Activated CD4-positive, alpha-beta T cell treated with anti-CD3 and anti-CD28 coated beads for 36 hours (primary cell): ENCODE measurements at regions not wholly inside any gene's neighbourhood (a gene's known extent, or its start where the extent isn't known, plus 50 kb on each side); places are given as distances from the start of the nearest gene placed in this dataset.
A peak's percentile ranks its signal among the peaks of the same experiment; 100 is the strongest.

Experiments used
- ATAC-seq: fragments of 200-7000 bp; cut with Tn5 transposase; one replicate; pipeline ENCODE4 v1.10.0; 2021; ENCODE audit warnings: mild to moderate bottlenecking, moderate library complexity
- CTCF ChIA-PET: fragments of 350-600 bp; sonication (Branson Sonifier 250); formaldehyde crosslinking; loops from one replicate; lab custom pipeline; 2021; ENCODE audit warnings: antibody characterized with exemption; lab: Charles Lee
- POLR2A ChIA-PET: fragments of 350-600 bp; sonication (Branson Sonifier 250); formaldehyde crosslinking; loops from one replicate; lab custom pipeline; 2021; ENCODE audit warnings: antibody characterized with exemption, inconsistent platforms; lab: Charles Lee
- DNase-seq: peaks from one replicate; pipeline ENCODE4 v3.0.0-alpha.2; 2020
- H3K27ac Mint-ChIP-seq: one replicate; pipeline ENCODE4 v1.8.0; 2021; ENCODE audit warnings: mixed read lengths
- H3K27me3 Mint-ChIP-seq: one replicate; pipeline ENCODE4 v1.8.0; 2021; ENCODE audit warnings: mixed read lengths
- H3K36me3 Mint-ChIP-seq: one replicate; pipeline ENCODE4 v1.8.0; 2021; ENCODE audit warnings: low read depth, mixed read lengths
- H3K4me1 Mint-ChIP-seq: one replicate; pipeline ENCODE4 v1.8.0; 2021; ENCODE audit warnings: mixed read lengths
- H3K4me3 Mint-ChIP-seq: one replicate; pipeline ENCODE4 v1.8.0; 2021; ENCODE audit warnings: mild to moderate bottlenecking, moderate library complexity, mixed read lengths
- H3K9me3 Mint-ChIP-seq: one replicate; pipeline ENCODE4 v1.8.0; 2021; ENCODE audit warnings: low read depth, mixed read lengths
- intact Hi-C, 2 experiments: fragments of 100-400 bp; cut with DNase I in 1 of 2; cut with micrococcal nuclease in 1 of 2; formaldehyde crosslinking; loops; one replicate each; pipeline versions ENCODE4 v1.14.2 to v1.15.1; 2022 to 2024; cut with DNase I, micrococcal nuclease

- Mint-ChIP-seq H3K36me3 (peaks cover 3% of the 10 kb centered on the region), H3K4me1 (no peaks in the 10 kb centered on the region), H3K27me3 (no peaks in the 10 kb centered on the region), H3K27ac (no peak overlapping the region), H3K9me3 (peaks cover 15% of the 10 kb centered on the region), H3K4me3 (no peak overlapping the region)
- ATAC-seq (no peak), DNase-seq (no peak)
- CTCF ChIA-PET = no interaction called here
- intact Hi-C loops = no loop called here
- POLR2A ChIA-PET = no interaction called here
Observed at GRCh38 chr14:98877065-98877464, 394.9 kb downstream of the BCL11B start.

DNA sequence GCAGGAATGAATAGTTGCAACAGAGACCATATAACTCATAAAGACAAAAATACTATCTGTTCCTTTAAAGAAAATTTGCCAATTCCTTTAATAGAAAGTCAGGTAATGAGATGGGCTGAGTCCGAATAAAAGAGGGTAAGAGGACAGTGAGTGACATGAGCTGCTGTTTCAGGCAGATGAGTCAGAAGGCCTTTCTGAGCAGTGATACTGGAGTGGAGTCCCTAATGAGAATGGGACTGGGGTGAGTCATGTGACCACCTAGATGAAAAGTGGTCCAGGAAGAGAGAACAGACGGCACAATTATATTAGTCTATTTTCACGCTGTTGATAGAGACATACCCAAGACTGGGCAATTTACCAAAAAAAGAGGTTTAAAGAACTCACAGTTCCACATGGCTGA lies 393.7 kb downstream of the BCL11B start:
- ChIA-PET POLR2A (no interaction called here), CTCF (no interaction called here)
- H3K4me1 Mint-ChIP-seq = no peaks in the 10 kb centered on the region
- H3K9me3 Mint-ChIP-seq = peaks cover 13% of the 10 kb centered on the region
- H3K27ac Mint-ChIP-seq = no peak overlapping the region
- ATAC-seq (no peak), DNase-seq (no peak)
- H3K36me3 Mint-ChIP-seq = peaks cover 3% of the 10 kb centered on the region
- intact Hi-C loops = no loop called here
- H3K4me3 Mint-ChIP-seq = no peak overlapping the region
- no peaks in the 10 kb centered on the region for H3K27me3 Mint-ChIP-seq

DNA sequence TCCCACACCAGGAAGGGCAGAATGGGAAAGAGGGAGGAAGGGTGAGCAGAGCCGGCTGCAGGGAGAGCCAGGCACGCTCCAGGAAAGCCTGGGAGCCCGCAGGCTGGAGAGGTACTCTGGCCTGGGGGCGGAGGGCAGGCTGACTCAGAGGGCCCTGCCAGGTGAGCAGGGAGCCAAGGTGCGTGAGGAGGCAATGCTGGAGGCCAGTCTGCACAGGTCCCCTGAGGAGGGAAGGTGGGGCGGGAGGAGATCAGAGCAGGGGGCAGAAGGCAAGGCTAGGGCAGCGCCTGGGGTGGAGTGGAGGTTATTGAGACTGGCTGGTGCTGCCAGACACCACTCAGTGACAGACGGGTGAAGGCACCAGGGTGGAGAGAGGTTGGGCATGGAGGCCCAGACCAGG lies 385.0 kb downstream of the BCL11B start:
- DNase-seq (no peak), ATAC-seq (no peak)
- POLR2A ChIA-PET = no interaction called here
- Mint-ChIP-seq H3K9me3 (peaks cover 5% of the 10 kb centered on the region), H3K36me3 (no peaks in the 10 kb centered on the region), H3K27me3 (no peaks in the 10 kb centered on the region), H3K4me1 (peaks cover 13% of the 10 kb centered on the region), H3K27ac (no peak overlapping the region), H3K4me3 (no peak overlapping the region)
- CTCF ChIA-PET = no interaction called here
- intact Hi-C loops = no loop called here

GRCh38 chr14:98888281-98888680 lies 383.7 kb downstream of the BCL11B start:
- H3K4me1 Mint-ChIP-seq = peaks cover 13% of the 10 kb centered on the region
- DNase-seq (no peak), ATAC-seq (no peak)
- CTCF ChIA-PET = interaction anchor here (0.6 kb wide), 1 partner anchor 629 kb away, joined by 3 read pairs; no protein-coding TSS in a partner anchor
- no peaks in the 10 kb centered on the region for H3K27me3 Mint-ChIP-seq
- POLR2A ChIA-PET = no interaction called here
- peaks cover 5% of the 10 kb centered on the region for H3K9me3 Mint-ChIP-seq
- no peak overlapping the region for H3K4me3 Mint-ChIP-seq
- no peaks in the 10 kb centered on the region for H3K36me3 Mint-ChIP-seq
- no peak overlapping the region for H3K27ac Mint-ChIP-seq
- intact Hi-C loops = no loop called here

GRCh38 chr14:98888927-98889835 lies 382.8 kb downstream of the BCL11B start:
- Mint-ChIP-seq H3K36me3 (no peaks in the 10 kb centered on the region), H3K4me1 (peaks cover 13% of the 10 kb centered on the region), H3K27me3 (no peaks in the 10 kb centered on the region), H3K9me3 (peaks cover 2% of the 10 kb centered on the region), H3K27ac (no peak overlapping the region), H3K4me3 (no peak overlapping the region)
- DNase-seq (no peak), ATAC-seq (no peak)
- CTCF ChIA-PET = interaction anchor here (0.6 kb wide), 2 partner anchors 628 to 1994 kb away, joined by 3 to 4 read pairs; no protein-coding TSS in a partner anchor
- POLR2A ChIA-PET = interaction anchor here (0.5 kb wide), 1 partner anchor 506 kb away, joined by 3 read pairs; no protein-coding TSS in a partner anchor
- intact Hi-C loops = no loop called here

DNA sequence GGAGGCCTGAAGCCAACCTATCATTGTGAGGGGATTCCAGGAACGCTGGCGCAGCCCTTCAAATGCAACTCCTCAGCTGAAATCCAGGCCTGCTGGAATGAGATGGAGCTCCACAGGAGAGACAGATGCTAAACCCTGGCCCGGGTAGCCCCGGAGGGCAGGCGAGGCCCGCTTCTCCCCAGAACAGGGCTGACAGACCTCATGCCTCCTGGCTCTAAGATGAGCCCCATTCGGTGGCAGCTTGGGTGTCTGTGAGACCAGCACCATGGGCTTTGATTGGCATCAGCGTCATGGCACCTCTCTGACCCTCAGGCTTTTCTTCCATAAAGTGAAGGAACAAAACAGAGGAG lies 382.2 kb downstream of the BCL11B start:
- Mint-ChIP-seq H3K4me1 (peaks cover 13% of the 10 kb centered on the region), H3K9me3 (peaks cover 2% of the 10 kb centered on the region), H3K4me3 (no peak overlapping the region), H3K27me3 (no peaks in the 10 kb centered on the region), H3K36me3 (no peaks in the 10 kb centered on the region), H3K27ac (no peak overlapping the region)
- ChIA-PET CTCF (no interaction called here), POLR2A (interaction anchor here (0.5 kb wide), 1 partner anchor 505 kb away, joined by 3 read pairs; no protein-coding TSS in a partner anchor)
- DNase-seq = no peak
- no peak for ATAC-seq
- intact Hi-C loops = no loop called here

DNA sequence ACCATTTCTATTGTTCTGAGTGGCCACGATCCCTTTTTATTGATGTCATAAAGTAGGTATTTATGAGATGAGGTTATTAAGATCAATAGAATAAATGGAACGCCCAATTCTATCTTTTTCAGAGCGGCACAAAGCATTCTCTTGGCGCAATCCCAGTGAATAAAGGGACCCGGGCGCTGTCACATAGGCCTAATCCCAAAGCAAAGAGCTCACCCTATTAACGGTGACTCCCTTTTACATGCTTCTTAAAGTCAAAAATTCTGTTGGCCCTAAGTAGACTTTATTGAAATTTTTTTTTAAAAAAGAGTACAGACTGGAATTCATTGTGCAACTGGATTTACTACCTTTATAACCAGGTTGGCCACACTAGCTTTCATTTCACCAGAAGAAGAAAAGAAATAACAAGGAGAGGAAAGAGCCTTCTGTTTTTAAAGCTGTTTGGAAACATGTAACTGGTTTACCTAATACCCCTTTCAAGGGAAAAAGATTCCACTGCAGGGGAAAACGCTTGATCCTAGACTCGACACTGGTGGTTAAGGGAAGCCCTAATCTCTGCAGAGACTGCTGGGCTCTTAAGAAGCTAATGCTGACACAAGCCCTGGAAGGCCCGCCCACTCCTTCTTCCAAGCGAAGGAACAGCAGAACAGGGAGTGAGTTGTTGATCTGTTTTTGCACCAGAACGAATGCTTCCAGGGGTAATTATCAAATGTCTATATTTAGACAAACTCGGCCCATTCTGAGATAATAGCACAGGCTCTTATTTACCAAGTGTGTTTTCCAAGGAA lies 381.2 kb downstream of the BCL11B start:
- H3K4me3 Mint-ChIP-seq = no peak overlapping the region
- intact Hi-C loops = no loop called here
- no peaks in the 10 kb centered on the region for H3K36me3 Mint-ChIP-seq
- no peaks in the 10 kb centered on the region for H3K9me3 Mint-ChIP-seq
- CTCF ChIA-PET = interaction anchor here (0.9 to 1.1 kb wide), 2 partner anchors 111 to 414 kb away, joined by 3 read pairs; no protein-coding TSS in a partner anchor
- H3K27me3 Mint-ChIP-seq = no peaks in the 10 kb centered on the region
- H3K4me1 Mint-ChIP-seq = peaks cover 13% of the 10 kb centered on the region
- H3K27ac Mint-ChIP-seq = no peak overlapping the region
- ATAC-seq (no peak), DNase-seq (no peak)
- POLR2A ChIA-PET = no interaction called here

GRCh38 chr14:98893675-98894074 lies 378.3 kb downstream of the BCL11B start:
- intact Hi-C loops = no loop called here
- no peak overlapping the region for H3K4me3 Mint-ChIP-seq
- CTCF ChIA-PET = interaction anchor here (1.1 kb wide), 1 partner anchor 11 kb away, joined by 3 read pairs; no protein-coding TSS in a partner anchor
- peaks cover 5% of the 10 kb centered on the region for H3K4me1 Mint-ChIP-seq
- POLR2A ChIA-PET = interaction anchor here (0.8 kb wide), 1 partner anchor 378 kb away, joined by 3 read pairs; the partner anchor contains the start of gene BCL11B
- H3K9me3 Mint-ChIP-seq = no peaks in the 10 kb centered on the region
- ATAC-seq (peak; percentile 36), DNase-seq (no peak)
- H3K27ac Mint-ChIP-seq = no peak overlapping the region
- H3K27me3 Mint-ChIP-seq = no peaks in the 10 kb centered on the region
- no peaks in the 10 kb centered on the region for H3K36me3 Mint-ChIP-seq

DNA sequence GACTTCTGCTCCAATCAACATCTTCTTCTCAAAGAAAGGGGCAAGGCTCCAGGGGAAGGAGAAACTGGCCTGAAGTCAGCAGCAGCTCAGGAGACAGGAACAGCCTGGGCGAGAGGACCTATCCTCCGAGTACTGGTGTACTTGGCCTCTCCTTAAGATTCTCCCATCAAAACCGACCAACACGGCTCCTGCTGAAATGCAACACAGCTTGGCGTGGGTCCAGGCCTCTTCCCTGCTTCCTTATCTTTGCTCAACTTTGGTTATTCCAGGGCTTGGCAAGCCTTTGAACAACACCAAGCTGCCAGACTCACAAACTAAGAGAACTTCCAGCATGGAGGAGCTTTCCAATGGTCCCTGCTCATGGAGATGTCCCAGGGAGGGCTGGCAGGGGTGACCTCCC lies 377.4 kb downstream of the BCL11B start:
- H3K4me1 Mint-ChIP-seq = no peaks in the 10 kb centered on the region
- intact Hi-C loops = no loop called here
- H3K4me3 Mint-ChIP-seq = no peak overlapping the region
- H3K27ac Mint-ChIP-seq = no peak overlapping the region
- no peak for ATAC-seq
- POLR2A ChIA-PET = interaction anchor here (0.8 kb wide), 1 partner anchor 377 kb away, joined by 3 read pairs; the partner anchor contains the start of gene BCL11B
- no peak for DNase-seq
- H3K27me3 Mint-ChIP-seq = no peaks in the 10 kb centered on the region
- H3K9me3 Mint-ChIP-seq = no peaks in the 10 kb centered on the region
- CTCF ChIA-PET = no interaction called here
- H3K36me3 Mint-ChIP-seq = no peaks in the 10 kb centered on the region

DNA sequence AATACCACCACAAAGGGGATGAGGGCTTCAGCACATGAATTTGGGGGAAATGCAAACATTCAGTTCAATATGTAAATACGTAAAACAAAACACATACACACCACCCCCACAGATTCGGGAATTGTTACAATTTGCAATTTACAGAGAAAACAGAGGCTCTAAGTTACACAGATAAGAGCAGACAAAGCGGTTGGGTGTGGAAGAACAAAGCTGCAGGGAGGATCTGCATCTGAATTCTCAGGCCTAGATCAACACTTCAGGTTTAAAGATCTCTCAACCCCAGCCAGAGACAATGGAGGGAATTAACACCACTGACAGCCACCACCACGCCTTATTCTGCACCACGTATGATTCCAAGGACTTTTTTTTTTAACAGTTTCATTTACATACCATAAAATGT lies 375.5 kb downstream of the BCL11B start:
- intact Hi-C loops = no loop called here
- no peak overlapping the region for H3K27ac Mint-ChIP-seq
- POLR2A ChIA-PET = no interaction called here

GRCh38 chr14:98897605-98898309 lies 374.2 kb downstream of the BCL11B start:
- ChIA-PET CTCF (no interaction called here), POLR2A (no interaction called here)
- intact Hi-C loops = no loop called here
- DNase-seq = no peak
- Mint-ChIP-seq H3K4me3 (no peak overlapping the region), H3K27ac (no peak overlapping the region), H3K36me3 (no peaks in the 10 kb centered on the region), H3K9me3 (no peaks in the 10 kb centered on the region), H3K4me1 (no peaks in the 10 kb centered on the region), H3K27me3 (no peaks in the 10 kb centered on the region)
- no peak for ATAC-seq

More for the DNA sequence above, 375.5 kb downstream of the BCL11B start:
- DNase-seq = no peak
- H3K4me1 Mint-ChIP-seq = no peaks in the 10 kb centered on the region
- CTCF ChIA-PET = no interaction called here
- H3K4me3 Mint-ChIP-seq = no peak overlapping the region
- no peaks in the 10 kb centered on the region for H3K36me3 Mint-ChIP-seq
- ATAC-seq = no peak
- H3K27me3 Mint-ChIP-seq = no peaks in the 10 kb centered on the region
- no peaks in the 10 kb centered on the region for H3K9me3 Mint-ChIP-seq
